GM13976 (cell line): ENCODE measurements at regions not wholly inside any gene's neighbourhood (a gene's known extent, or its start where the extent isn't known, plus 50 kb on each side); places are given as distances from the start of the nearest gene placed in this dataset.

ENCODE experiments used
- DNase-seq: peaks from one replicate; pipeline ENCODE4 v3.0.0; 2012; ENCODE audit warnings: low spot score
- CTCF ChIP-seq: IDR thresholded peaks from 2 replicates; pipeline ENCODE4 v1.5.1; 2012; ENCODE audit warnings: borderline replicate concordance, mild to moderate bottlenecking; ENCODE audit not compliant: insufficient read depth; ENCODE audit errors: extremely low read depth, missing control alignments, control extremely low read depth
- in situ Hi-C: fragments of 300-500 bp; cut with MboI; formaldehyde crosslinking; loops from one replicate; pipeline ENCODE4 v1.12.0; 2022; ENCODE audit warnings: low sequenced_read_pairs, mixed read lengths, inconsistent platforms; ENCODE audit not compliant: unreplicated experiment

DNA sequence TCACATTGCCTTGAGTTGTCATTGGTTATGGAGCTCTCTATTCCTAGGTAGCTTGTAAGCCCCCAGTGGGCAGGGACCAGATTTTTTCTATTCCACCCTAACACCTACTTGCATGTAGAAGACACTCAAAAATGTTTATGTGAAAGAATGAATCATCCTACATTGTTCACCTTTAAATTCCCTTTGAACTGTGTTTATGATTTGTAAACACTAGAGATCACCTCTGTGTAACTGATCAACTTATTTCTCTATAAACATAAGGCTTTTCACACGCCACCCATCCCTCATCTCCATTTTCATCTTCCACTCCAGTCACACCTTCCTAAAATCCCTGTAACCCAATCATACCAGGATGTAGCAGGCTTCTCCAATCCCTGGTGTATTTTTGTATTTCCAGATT lies 142.6 kb upstream of the LEF1 start:
- in situ Hi-C loops, result no loop called here
- TF ChIP-seq CTCF, result no peak

GRCh38 chr4:108303488-108304177 lies 134.9 kb upstream of the LEF1 start:
- no peak for DNase-seq
- in situ Hi-C loops, result no loop called here
- TF ChIP-seq CTCF, result no peak

More for the DNA sequence above, 142.6 kb upstream of the LEF1 start:
- DNase-seq, result no peak

DNA sequence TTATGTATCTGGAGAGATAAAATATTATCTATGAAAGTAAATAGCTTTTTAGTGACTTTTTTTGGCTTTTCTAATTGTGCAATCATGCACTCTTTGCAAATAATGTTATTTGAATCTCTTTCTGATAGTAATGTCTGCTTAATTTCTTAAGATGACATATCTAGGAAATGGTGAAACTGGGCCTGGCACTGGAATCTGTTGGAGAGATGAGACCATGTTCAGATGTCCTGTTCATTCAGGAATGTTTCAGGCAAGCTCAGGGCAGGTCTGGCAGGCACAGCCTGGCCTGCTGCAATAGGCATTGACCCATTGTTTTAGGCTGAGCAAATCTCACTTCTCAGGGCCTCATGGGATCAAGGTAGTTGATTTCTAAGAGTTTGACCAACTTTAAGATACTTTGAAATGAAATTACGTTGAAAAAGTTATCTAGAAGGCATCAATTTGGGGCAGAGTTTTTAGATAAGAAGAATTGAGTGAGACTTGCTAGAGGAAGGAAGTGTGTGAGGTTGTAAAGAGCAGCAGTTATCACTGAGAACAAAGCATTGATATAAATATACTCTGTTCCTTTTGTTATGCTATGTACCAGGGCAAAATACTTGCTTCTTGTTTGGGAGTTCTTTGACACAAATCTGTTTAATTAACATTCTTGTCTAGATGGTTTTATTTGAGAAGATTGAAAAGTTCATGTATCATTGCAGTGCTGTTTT lies 133.0 kb upstream of the LEF1 start:
- in situ Hi-C loops, result no loop called here
- TF ChIP-seq CTCF, result no peak
- DNase-seq, result no peak

DNA sequence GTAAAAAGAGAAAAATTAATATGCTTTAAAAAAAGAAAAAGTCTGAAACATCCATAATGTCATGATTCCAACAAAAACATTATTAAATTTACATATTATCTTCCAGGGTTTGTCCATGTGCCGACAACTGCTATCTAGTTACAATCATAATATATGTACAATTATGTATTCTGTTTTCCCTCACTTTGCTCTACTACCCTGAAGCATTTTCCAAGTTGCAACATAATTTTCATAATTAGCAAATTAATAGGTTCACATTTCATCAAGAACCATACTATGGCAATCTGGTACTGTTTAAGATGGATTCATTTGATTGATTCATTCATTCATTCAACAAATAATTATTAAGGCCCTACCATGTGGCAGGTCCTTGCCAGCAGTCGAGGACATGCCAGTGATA lies 128.9 kb upstream of the LEF1 start:
- in situ Hi-C loops, result no loop called here
- DNase-seq, result no peak
- TF ChIP-seq CTCF, result no peak

- no peak for TF ChIP-seq CTCF
- in situ Hi-C loops, result no loop called here
- DNase-seq, result no peak
Measured at GRCh38 chr4:108292229-108292628, 123.5 kb upstream of the LEF1 start.

DNA sequence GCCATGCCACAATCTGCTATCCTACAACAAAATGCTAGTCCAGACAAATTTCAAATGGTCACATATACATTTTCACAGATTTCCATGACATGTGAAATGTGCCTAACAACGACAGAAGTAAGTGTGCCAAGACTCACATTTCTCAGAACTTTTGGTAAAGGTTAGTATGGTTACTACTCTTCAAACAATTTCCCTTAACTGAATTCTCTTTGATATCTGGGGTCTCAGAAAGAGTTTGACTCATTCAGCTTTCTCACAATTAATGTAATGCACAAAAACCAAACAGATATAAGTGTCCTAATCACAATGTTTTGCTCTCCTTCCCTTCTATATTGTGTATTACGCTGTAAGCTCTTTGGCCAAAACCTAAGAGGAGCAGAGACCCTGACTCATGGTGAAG lies 122.4 kb upstream of the LEF1 start:
- TF ChIP-seq CTCF, result no peak

More for the DNA sequence above, 122.4 kb upstream of the LEF1 start:
- no peak for DNase-seq
- in situ Hi-C loops, result no loop called here
